OCI-LY1 (cell line): ENCODE measurements at regions not wholly inside any gene's neighbourhood (a gene's known extent, or its start where the extent isn't known, plus 50 kb on each side); places are given as distances from the start of the nearest gene placed in this dataset.

ENCODE experiments used
- H2AFZ ChIP-seq: fragments of 200-600 bp; sonication (generic), shearing (Covaris generic); 2 replicates; pipeline ENCODE4 v1.6.0; 2014; ENCODE audit warnings: antibody characterized with exemption, mild to moderate bottlenecking, low read length
- H3F3A ChIP-seq: fragments of 200-600 bp; sonication (generic), shearing (Covaris generic); 2 replicates; pipeline ENCODE4 v1.6.0; 2014; ENCODE audit warnings: mild to moderate bottlenecking, antibody characterized with exemption, low read length, moderate library complexity; ENCODE audit not compliant: insufficient read depth
- H3K27ac ChIP-seq: fragments of 200-600 bp; sonication (generic); 2 replicates; pipeline ENCODE4 v1.5.1; 2014; ENCODE audit warnings: low read length, mixed run types, mild to moderate bottlenecking, low read depth; ENCODE audit not compliant: poor library complexity, severe bottlenecking
- H3K27me3 ChIP-seq: fragments of 200-600 bp; sonication (generic); 2 replicates; pipeline ENCODE4 v1.6.0; 2014; ENCODE audit warnings: antibody characterized with exemption, mild to moderate bottlenecking, low read length, moderate library complexity; ENCODE audit not compliant: insufficient read depth
- H3K36me3 ChIP-seq: fragments of 200-600 bp; sonication (generic); 2 replicates; pipeline ENCODE4 v1.6.1; 2014; ENCODE audit warnings: mild to moderate bottlenecking, antibody characterized with exemption, low read length, moderate library complexity, mixed read lengths; ENCODE audit not compliant: insufficient read depth
- H3K4me1 ChIP-seq: fragments of 200-600 bp; sonication (generic); 2 replicates; pipeline ENCODE4 v1.5.1; 2014; ENCODE audit warnings: mild to moderate bottlenecking, low read length, moderate library complexity; ENCODE audit not compliant: insufficient read depth, severe bottlenecking
- H3K4me2 ChIP-seq: fragments of 200-600 bp; sonication (generic), shearing (Covaris generic); 2 replicates; pipeline ENCODE4 v1.6.1; 2014; ENCODE audit warnings: low read length
- H3K4me3 ChIP-seq: fragments of 200-600 bp; sonication (generic); 2 replicates; pipeline ENCODE4 v1.5.1; 2014; ENCODE audit warnings: low read length, low read depth, mild to moderate bottlenecking, mixed read lengths; ENCODE audit not compliant: poor library complexity, severe bottlenecking
- H3K79me2 ChIP-seq: fragments of 200-600 bp; shearing (Covaris generic); 2 replicates; pipeline ENCODE4 v1.6.1; 2016; ENCODE audit warnings: mixed run types, low read length, mixed read lengths; ENCODE audit not compliant: insufficient read depth
- H3K9ac ChIP-seq: fragments of 200-600 bp; sonication (generic), shearing (Covaris generic); 2 replicates; pipeline ENCODE4 v1.6.1; 2014; ENCODE audit warnings: mild to moderate bottlenecking, low read length, mixed read lengths
- H3K9me2 ChIP-seq: fragments of 200-600 bp; sonication (generic), shearing (Covaris generic); 2 replicates; pipeline ENCODE4 v1.6.1; 2014; ENCODE audit warnings: low read depth, mild to moderate bottlenecking, low read length, mixed read lengths
- H3K9me3 ChIP-seq: fragments of 200-600 bp; shearing (Covaris generic); 2 replicates; pipeline ENCODE4 v1.6.1; 2014; ENCODE audit warnings: low read length, mixed read lengths
- H4K20me1 ChIP-seq: fragments of 200-600 bp; sonication (generic), shearing (Covaris generic); 2 replicates; pipeline ENCODE4 v1.6.0; 2016; ENCODE audit warnings: mild to moderate bottlenecking, low read length; ENCODE audit not compliant: insufficient read depth
- EZH2 ChIP-seq: fragments of 200-600 bp; sonication (generic), shearing (Covaris generic); IDR thresholded peaks from 2 replicates; pipeline ENCODE4 v1.8.0; 2017; ENCODE audit warnings: borderline replicate concordance, mixed run types, mild to moderate bottlenecking, antibody characterized with exemption, low read length, moderate library complexity, mixed read lengths
- TF ChIP-seq, protein P1 (sequence below): fragments of 200-600 bp; sonication (generic), shearing (Covaris generic); IDR thresholded peaks from 2 replicates; pipeline ENCODE4 v1.5.1; 2017; ENCODE audit warnings: mild to moderate bottlenecking, antibody characterized with exemption, low read length, moderate library complexity, mixed read lengths

- no peak overlapping the region for H3K27ac ChIP-seq
- H3K4me2 ChIP-seq, result no peak overlapping the region
These were observed 371.3 kb downstream of the FBXW7 start for GRCh38 chr4:152164561-152164960.

GRCh38 chr4:152162331-152162697 is 373.6 kb downstream of the FBXW7 start:
- H3K9ac ChIP-seq, result no peak overlapping the region
- no peaks in the 10 kb centered on the region for H3K9me3 ChIP-seq
- H3K4me1 ChIP-seq, result peaks cover 7% of the 10 kb centered on the region
- no peaks in the 10 kb centered on the region for H3K79me2 ChIP-seq
- no peaks in the 10 kb centered on the region for H3K36me3 ChIP-seq
- no peak overlapping the region for H3K4me2 ChIP-seq
- no peaks in the 10 kb centered on the region for H3K27me3 ChIP-seq
- no peak overlapping the region for H3K4me3 ChIP-seq
- no peaks in the 10 kb centered on the region for H3F3A ChIP-seq
- no peak overlapping the region for H2AFZ ChIP-seq
- H3K9me2 ChIP-seq, result no peaks in the 10 kb centered on the region
- no peak overlapping the region for H3K27ac ChIP-seq
- no peaks in the 10 kb centered on the region for H4K20me1 ChIP-seq
- TF ChIP-seq, protein P1, sequence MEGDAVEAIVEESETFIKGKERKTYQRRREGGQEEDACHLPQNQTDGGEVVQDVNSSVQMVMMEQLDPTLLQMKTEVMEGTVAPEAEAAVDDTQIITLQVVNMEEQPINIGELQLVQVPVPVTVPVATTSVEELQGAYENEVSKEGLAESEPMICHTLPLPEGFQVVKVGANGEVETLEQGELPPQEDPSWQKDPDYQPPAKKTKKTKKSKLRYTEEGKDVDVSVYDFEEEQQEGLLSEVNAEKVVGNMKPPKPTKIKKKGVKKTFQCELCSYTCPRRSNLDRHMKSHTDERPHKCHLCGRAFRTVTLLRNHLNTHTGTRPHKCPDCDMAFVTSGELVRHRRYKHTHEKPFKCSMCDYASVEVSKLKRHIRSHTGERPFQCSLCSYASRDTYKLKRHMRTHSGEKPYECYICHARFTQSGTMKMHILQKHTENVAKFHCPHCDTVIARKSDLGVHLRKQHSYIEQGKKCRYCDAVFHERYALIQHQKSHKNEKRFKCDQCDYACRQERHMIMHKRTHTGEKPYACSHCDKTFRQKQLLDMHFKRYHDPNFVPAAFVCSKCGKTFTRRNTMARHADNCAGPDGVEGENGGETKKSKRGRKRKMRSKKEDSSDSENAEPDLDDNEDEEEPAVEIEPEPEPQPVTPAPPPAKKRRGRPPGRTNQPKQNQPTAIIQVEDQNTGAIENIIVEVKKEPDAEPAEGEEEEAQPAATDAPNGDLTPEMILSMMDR, result no peak
- no peak for TF ChIP-seq EZH2

More at GRCh38 chr4:152164561-152164960, 371.3 kb downstream of the FBXW7 start:
- Histone ChIP-seq H3K9ac (no peak overlapping the region), H3F3A (no peaks in the 10 kb centered on the region), H3K4me3 (no peak overlapping the region), H3K9me3 (no peaks in the 10 kb centered on the region), H4K20me1 (no peaks in the 10 kb centered on the region), H3K4me1 (no peaks in the 10 kb centered on the region), H2AFZ (no peak overlapping the region), H3K79me2 (no peaks in the 10 kb centered on the region), H3K27me3 (no peaks in the 10 kb centered on the region), H3K36me3 (no peaks in the 10 kb centered on the region), H3K9me2 (no peaks in the 10 kb centered on the region)
- TF ChIP-seq, protein P1, result no peak
- no peak for TF ChIP-seq EZH2

DNA sequence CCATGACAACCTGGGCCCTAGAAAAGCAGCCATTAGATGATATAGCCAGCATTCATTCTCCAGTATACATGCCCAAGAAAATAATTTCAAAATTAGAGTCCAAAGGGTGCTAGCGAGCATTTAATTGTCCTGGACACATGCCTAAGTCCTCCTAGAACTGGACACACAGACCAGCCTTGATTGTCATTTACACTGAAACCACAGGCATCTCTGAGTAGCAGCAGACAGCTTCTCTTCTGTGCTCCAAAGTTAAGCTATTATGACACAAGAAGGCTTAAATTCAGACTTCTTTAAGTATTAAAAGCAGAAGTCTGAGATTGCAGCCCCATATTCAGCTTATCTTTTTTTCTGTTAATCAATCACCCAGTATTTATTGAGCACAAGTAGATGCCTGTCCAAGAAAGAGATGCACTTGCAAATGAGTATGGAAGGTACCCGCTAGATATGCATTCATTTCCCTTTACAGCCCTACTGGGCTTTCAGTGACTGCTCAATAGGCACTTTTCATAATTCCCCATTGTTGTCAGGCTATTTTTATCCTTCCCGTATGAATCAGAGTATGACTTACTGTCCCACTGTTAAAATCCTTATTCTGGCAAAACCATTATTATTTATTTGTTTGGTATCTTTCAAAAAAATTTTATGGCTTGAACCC is 374.1 kb downstream of the FBXW7 start:
- H3K9ac ChIP-seq, result no peak overlapping the region
- no peaks in the 10 kb centered on the region for H3K27me3 ChIP-seq
- no peak overlapping the region for H3K4me3 ChIP-seq
- no peaks in the 10 kb centered on the region for H4K20me1 ChIP-seq
- no peak overlapping the region for H2AFZ ChIP-seq
- peaks cover 7% of the 10 kb centered on the region for H3K4me1 ChIP-seq
- no peak overlapping the region for H3K27ac ChIP-seq
- H3K79me2 ChIP-seq, result no peaks in the 10 kb centered on the region
- no peak overlapping the region for H3K4me2 ChIP-seq
- no peaks in the 10 kb centered on the region for H3K9me2 ChIP-seq
- no peaks in the 10 kb centered on the region for H3F3A ChIP-seq
- no peaks in the 10 kb centered on the region for H3K9me3 ChIP-seq
- no peaks in the 10 kb centered on the region for H3K36me3 ChIP-seq
- no peak for TF ChIP-seq EZH2
- TF ChIP-seq, protein P1, result no peak
